Upper lobe of right lung (tissue), 1 donor: ENCODE measurements at regions not wholly inside any gene's neighbourhood (a gene's known extent, or its start where the extent isn't known, plus 50 kb on each side); places are given as distances from the start of the nearest gene placed in this dataset.

Experiments used
- ATAC-seq: fragments of 200-7000 bp; cut with Tn5 transposase; one replicate; pipeline ENCODE4 v1.9.1; 2020; ENCODE audit warnings: mild to moderate bottlenecking, moderate library complexity
- DNase-seq: peaks from one replicate; pipeline ENCODE4 v3.0.0-alpha.2; 2020
- H3K27ac ChIP-seq: fragments of 200-600 bp; one replicate; pipeline ENCODE4 v1.8.0; 2022
- H3K27me3 ChIP-seq: fragments of 200-600 bp; one replicate; pipeline ENCODE4 v1.8.0; 2022; ENCODE audit warnings: mild to moderate bottlenecking
- H3K36me3 ChIP-seq: fragments of 200-600 bp; one replicate; pipeline ENCODE4 v1.8.0; 2022
- H3K4me1 ChIP-seq: fragments of 200-600 bp; one replicate; pipeline ENCODE4 v1.8.0; 2022
- H3K4me3 ChIP-seq: fragments of 200-600 bp; one replicate; pipeline ENCODE4 v1.8.0; 2022; ENCODE audit warnings: mild to moderate bottlenecking
- H3K9me3 ChIP-seq: fragments of 200-600 bp; one replicate; pipeline ENCODE4 v1.8.0; 2022
- intact Hi-C: fragments of 100-400 bp; cut with DNase I; formaldehyde crosslinking; loops from one replicate; pipeline ENCODE4 v1.11.0; 2022
- TF ChIP-seq, protein P1 (sequence below): fragments of 200-600 bp; IDR thresholded peaks from one replicate; pipeline ENCODE4 v1.8.0; 2022; ENCODE audit warnings: antibody characterized with exemption
- donor health status: DM: no; HTN: yes; CAD: no; lungs with severe emphysema.

GRCh38 chr7:109190766-109191398 is 621.2 kb downstream of the DNAJB9 start:
- TF ChIP-seq, protein P1, sequence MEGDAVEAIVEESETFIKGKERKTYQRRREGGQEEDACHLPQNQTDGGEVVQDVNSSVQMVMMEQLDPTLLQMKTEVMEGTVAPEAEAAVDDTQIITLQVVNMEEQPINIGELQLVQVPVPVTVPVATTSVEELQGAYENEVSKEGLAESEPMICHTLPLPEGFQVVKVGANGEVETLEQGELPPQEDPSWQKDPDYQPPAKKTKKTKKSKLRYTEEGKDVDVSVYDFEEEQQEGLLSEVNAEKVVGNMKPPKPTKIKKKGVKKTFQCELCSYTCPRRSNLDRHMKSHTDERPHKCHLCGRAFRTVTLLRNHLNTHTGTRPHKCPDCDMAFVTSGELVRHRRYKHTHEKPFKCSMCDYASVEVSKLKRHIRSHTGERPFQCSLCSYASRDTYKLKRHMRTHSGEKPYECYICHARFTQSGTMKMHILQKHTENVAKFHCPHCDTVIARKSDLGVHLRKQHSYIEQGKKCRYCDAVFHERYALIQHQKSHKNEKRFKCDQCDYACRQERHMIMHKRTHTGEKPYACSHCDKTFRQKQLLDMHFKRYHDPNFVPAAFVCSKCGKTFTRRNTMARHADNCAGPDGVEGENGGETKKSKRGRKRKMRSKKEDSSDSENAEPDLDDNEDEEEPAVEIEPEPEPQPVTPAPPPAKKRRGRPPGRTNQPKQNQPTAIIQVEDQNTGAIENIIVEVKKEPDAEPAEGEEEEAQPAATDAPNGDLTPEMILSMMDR = no peak
- H3K36me3 ChIP-seq = no peaks in the 10 kb centered on the region
- H3K27ac ChIP-seq = no peak overlapping the region
- no peaks in the 10 kb centered on the region for H3K4me1 ChIP-seq
- H3K27me3 ChIP-seq = no peaks in the 10 kb centered on the region
- no peak overlapping the region for H3K4me3 ChIP-seq
- ATAC-seq (no peak), DNase-seq (no peak)
- no peaks in the 10 kb centered on the region for H3K9me3 ChIP-seq
- intact Hi-C loops = no loop called here

- TF ChIP-seq, protein P1 = no peak
- DNase-seq (no peak), ATAC-seq (no peak)
- H3K4me1 ChIP-seq = no peaks in the 10 kb centered on the region
- intact Hi-C loops = no loop called here
- H3K9me3 ChIP-seq = peaks cover 4% of the 10 kb centered on the region
- no peak overlapping the region for H3K4me3 ChIP-seq
- H3K36me3 ChIP-seq = no peaks in the 10 kb centered on the region
- no peaks in the 10 kb centered on the region for H3K27me3 ChIP-seq
- H3K27ac ChIP-seq = no peak overlapping the region
Observed at GRCh38 chr7:109206196-109206595, 636.5 kb downstream of the DNAJB9 start.

- Histone ChIP-seq H3K4me1 (no peaks in the 10 kb centered on the region), H3K36me3 (no peaks in the 10 kb centered on the region), H3K27me3 (no peaks in the 10 kb centered on the region), H3K27ac (no peak overlapping the region), H3K9me3 (no peaks in the 10 kb centered on the region), H3K4me3 (no peak overlapping the region)
- TF ChIP-seq, protein P1 = no peak
- ATAC-seq (no peak), DNase-seq (no peak)
- intact Hi-C loops = no loop called here
Observed at GRCh38 chr7:109213081-109213480, 643.4 kb downstream of the DNAJB9 start.

GRCh38 chr7:109215341-109215740 is 645.7 kb downstream of the DNAJB9 start:
- Histone ChIP-seq H3K27ac (no peak overlapping the region), H3K4me3 (no peak overlapping the region), H3K4me1 (no peaks in the 10 kb centered on the region), H3K36me3 (no peaks in the 10 kb centered on the region), H3K27me3 (no peaks in the 10 kb centered on the region), H3K9me3 (no peaks in the 10 kb centered on the region)
- ATAC-seq (no peak), DNase-seq (no peak)
- intact Hi-C loops = no loop called here
- TF ChIP-seq, protein P1 = no peak

DNA sequence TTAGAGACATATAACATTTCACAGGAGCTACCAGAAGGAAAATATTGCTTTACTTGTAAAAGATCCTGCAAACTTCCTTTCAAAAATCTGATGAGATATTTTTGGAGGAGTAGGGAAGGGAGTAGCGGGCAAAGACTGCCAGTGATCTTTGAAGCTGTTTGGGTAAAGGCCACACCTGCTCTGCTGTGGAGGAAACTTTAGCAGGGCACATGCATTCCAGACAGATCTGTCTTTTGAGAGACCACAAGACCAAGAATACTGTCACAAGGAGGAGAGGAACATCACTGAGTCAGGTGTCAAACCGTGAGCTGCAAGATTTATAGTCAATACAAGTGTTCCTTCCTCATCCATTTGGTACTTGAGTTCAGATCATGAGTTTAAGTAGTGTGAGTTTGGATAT is 654.4 kb downstream of the DNAJB9 start:
- H3K27ac ChIP-seq = no peak overlapping the region

More for the DNA sequence above, 654.4 kb downstream of the DNAJB9 start:
- Histone ChIP-seq H3K4me3 (no peak overlapping the region), H3K27me3 (no peaks in the 10 kb centered on the region), H3K4me1 (no peaks in the 10 kb centered on the region), H3K9me3 (no peaks in the 10 kb centered on the region), H3K36me3 (no peaks in the 10 kb centered on the region)
- intact Hi-C loops = no loop called here
- TF ChIP-seq, protein P1 = no peak
- no peak for DNase-seq
- no peak for ATAC-seq
